ENCODE measurements at regions not wholly inside any gene's neighbourhood (a gene's known extent, or its start where the extent isn't known, plus 50 kb on each side); places are given as distances from the start of the nearest gene placed in this dataset.

- H3K36me3 ChIP-seq (ENCODE audit: control insufficient read depth, insufficient read depth, low read length): no peaks in the 10 kb centered on the region
- no peak for TF ChIP-seq CTCF (IDR thresholded peaks at IDR 0.05; ENCODE audit: insufficient read depth in 1 of 2, low read depth in 1 of 2, low read length in 1 of 2, severe bottlenecking in 1 of 2, unreplicated experiment in 1 of 2)
- no peaks in the 10 kb centered on the region for H3K9me3 Mint-ChIP-seq (ENCODE audit: unreplicated experiment)
- no peak overlapping the region for H3K27ac Mint-ChIP-seq (ENCODE audit: unreplicated experiment)
- DNase-seq: no peak
- intact Hi-C loops (cut with micrococcal nuclease; ENCODE audit: unreplicated experiment): no loop called here
- ChIA-PET CTCF (no interaction called here), POLR2A (no interaction called here)
- no peak overlapping the region for H3K4me3 Mint-ChIP-seq (ENCODE audit: unreplicated experiment)
- H3K4me1 ChIP-seq: no peaks in the 10 kb centered on the region
- no peaks in the 10 kb centered on the region for H3K27me3 Mint-ChIP-seq (ENCODE audit: insufficient read depth, unreplicated experiment)
- no peaks in the 10 kb centered on the region for H3K4me1 Mint-ChIP-seq (ENCODE audit: low read depth, unreplicated experiment)
- no peaks in the 10 kb centered on the region for H3K9me3 ChIP-seq
- no peaks in the 10 kb centered on the region for H3K27me3 ChIP-seq (replicated peaks; ENCODE audit: control insufficient read depth, insufficient read depth, low read length)
- BruUV-seq (replicated peaks): no TSS peak
- H3K36me3 Mint-ChIP-seq (ENCODE audit: insufficient read depth, unreplicated experiment): no peaks in the 10 kb centered on the region
- H3K4me3 ChIP-seq (ENCODE audit: low read depth, low read length): no peak overlapping the region
Measured at GRCh38 chr18:22276334-22276713, 106.9 kb downstream of the GATA6 start.

- no TSS peak for BruUV-seq (replicated peaks)
- TF ChIP-seq CTCF (IDR thresholded peaks at IDR 0.05; ENCODE audit: insufficient read depth in 1 of 2, low read depth in 1 of 2, low read length in 1 of 2, severe bottlenecking in 1 of 2, unreplicated experiment in 1 of 2): no peak
- H3K9me3 ChIP-seq: no peaks in the 10 kb centered on the region
- CTCF ChIA-PET: no interaction called here
- H3K4me1 ChIP-seq: no peaks in the 10 kb centered on the region
- no peaks in the 10 kb centered on the region for H3K36me3 Mint-ChIP-seq (ENCODE audit: insufficient read depth, unreplicated experiment)
- POLR2A ChIA-PET: no interaction called here
- H3K4me3 Mint-ChIP-seq (ENCODE audit: unreplicated experiment): no peak overlapping the region
- H3K27me3 Mint-ChIP-seq (ENCODE audit: insufficient read depth, unreplicated experiment): no peaks in the 10 kb centered on the region
- H3K36me3 ChIP-seq (ENCODE audit: control insufficient read depth, insufficient read depth, low read length): no peaks in the 10 kb centered on the region
- H3K9me3 Mint-ChIP-seq (ENCODE audit: unreplicated experiment): no peaks in the 10 kb centered on the region
- H3K4me1 Mint-ChIP-seq (ENCODE audit: low read depth, unreplicated experiment): no peaks in the 10 kb centered on the region
- intact Hi-C loops (cut with micrococcal nuclease; ENCODE audit: unreplicated experiment): no loop called here
- H3K4me3 ChIP-seq (ENCODE audit: low read depth, low read length): no peak overlapping the region
- no peak for DNase-seq
- no peaks in the 10 kb centered on the region for H3K27me3 ChIP-seq (replicated peaks; ENCODE audit: control insufficient read depth, insufficient read depth, low read length)
- H3K27ac Mint-ChIP-seq (ENCODE audit: unreplicated experiment): no peak overlapping the region
Measured at GRCh38 chr18:22275706-22276333, 106.4 kb downstream of the GATA6 start.

GRCh38 chr18:22273101-22274039 is 104.0 kb downstream of the GATA6 start:
- Mint-ChIP-seq H3K27ac (ENCODE audit: unreplicated experiment) (no peak overlapping the region), H3K9me3 (ENCODE audit: unreplicated experiment) (no peaks in the 10 kb centered on the region), H3K36me3 (ENCODE audit: insufficient read depth, unreplicated experiment) (no peaks in the 10 kb centered on the region), H3K4me1 (ENCODE audit: low read depth, unreplicated experiment) (no peaks in the 10 kb centered on the region), H3K4me3 (ENCODE audit: unreplicated experiment) (no peak overlapping the region), H3K27me3 (ENCODE audit: insufficient read depth, unreplicated experiment) (no peaks in the 10 kb centered on the region)
- no peak for DNase-seq
- CTCF ChIA-PET: interaction anchor here (0.6 to 0.7 kb wide), 2 partner anchors 20 to 289 kb away, joined by 3 read pairs; no protein-coding TSS in a partner anchor
- Histone ChIP-seq H3K27me3 (replicated peaks; ENCODE audit: control insufficient read depth, insufficient read depth, low read length) (no peaks in the 10 kb centered on the region), H3K36me3 (ENCODE audit: control insufficient read depth, insufficient read depth, low read length) (no peaks in the 10 kb centered on the region), H3K4me3 (ENCODE audit: low read depth, low read length) (no peak overlapping the region), H3K9me3 (no peaks in the 10 kb centered on the region), H3K4me1 (no peaks in the 10 kb centered on the region)
- intact Hi-C loops (cut with micrococcal nuclease; ENCODE audit: unreplicated experiment): no loop called here
- BruUV-seq (replicated peaks): no TSS peak
- no peak for TF ChIP-seq CTCF (IDR thresholded peaks at IDR 0.05; ENCODE audit: insufficient read depth in 1 of 2, low read depth in 1 of 2, low read length in 1 of 2, severe bottlenecking in 1 of 2, unreplicated experiment in 1 of 2)
- POLR2A ChIA-PET: no interaction called here

Measured in Caco-2 (cell line).